ENCODE measurements at regions not wholly inside any gene's neighbourhood (a gene's known extent, or its start where the extent isn't known, plus 50 kb on each side); places are given as distances from the start of the nearest gene placed in this dataset.

- intact Hi-C loops (cut with micrococcal nuclease) = no loop called here
- no CpG with 5 or more reads among the region's 4 CpGs for WGBS, 2 experiments (ENCODE audit: extremely low coverage in 2 of 2, insufficient read length in 1 of 2)
- ChIA-PET POLR2A (ENCODE audit: unreplicated experiment) (interaction anchor here (0.7 kb wide), 1 partner anchor 27 kb away, joined by 3 read pairs; no protein-coding TSS in a partner anchor), CTCF (interaction anchor here (0.6 kb wide), 2 partner anchors 26 to 586 kb away, joined by 3 read pairs; no protein-coding TSS in a partner anchor)
- H3K4ac ChIP-seq (ENCODE audit: low read depth, low read length) = no peak overlapping the region
- H3K18ac ChIP-seq (ENCODE audit: low read depth, low read length) = no peak overlapping the region
- H3K23ac ChIP-seq (ENCODE audit: low read depth, low read length) = no peak overlapping the region
- no peak overlapping the region for H3K4me3 ChIP-seq (ENCODE audit: insufficient read depth, low read depth, low read length)
- in situ Hi-C loops (cut with MboI; ENCODE audit: low sequenced_read_pairs) = no loop called here
- no peaks in the 10 kb centered on the region for H4K20me1 ChIP-seq (ENCODE audit: insufficient read depth, low read length)
- no peak for ATAC-seq (ENCODE audit: low read depth)
- H3K9me3 ChIP-seq (ENCODE audit: control insufficient read depth, insufficient read depth, low read length) = peaks cover 5% of the 10 kb centered on the region; the same call in 1 of the 2 replicates
- DNase-seq = no peak
- H3K4me2 ChIP-seq (ENCODE audit: low read depth, low read length) = no peak overlapping the region
- no peak overlapping the region for H2BK20ac ChIP-seq (ENCODE audit: low read depth, low read length)
- H2AK9ac ChIP-seq (replicated peaks; ENCODE audit: low read depth, low read length, poor library complexity) = no peak overlapping the region
- BruUV-seq (replicated peaks) = no TSS peak
- no peak overlapping the region for H3K14ac ChIP-seq (replicated peaks; ENCODE audit: low read depth, low read length)
- H3K9ac ChIP-seq (ENCODE audit: low read depth, low read length) = no peak overlapping the region
- no peaks in the 10 kb centered on the region for H3K36me3 ChIP-seq (ENCODE audit: control insufficient read depth, insufficient read depth, low read length)
- H3K79me1 ChIP-seq (ENCODE audit: low read depth in 1 of 2, low read length in 2 of 2) = no peaks in the 10 kb centered on the region
- H4K5ac ChIP-seq (ENCODE audit: low read depth, low read length) = no peak overlapping the region
- no peak overlapping the region for H4K91ac ChIP-seq (ENCODE audit: insufficient read depth, low read depth, low read length)
- peaks cover under 1% of the 10 kb centered on the region for H3K27me3 ChIP-seq (ENCODE audit: control insufficient read depth, insufficient read depth, low read length)
- no peak overlapping the region for H4K8ac ChIP-seq (ENCODE audit: low read depth in 2 of 2, low read length in 2 of 2)
- dilution Hi-C loops (cut with HindIII; ENCODE audit: low sequenced_read_pairs, unreplicated experiment) = no loop called here
- H2BK15ac ChIP-seq (ENCODE audit: low read depth, low read length) = no peak overlapping the region
- no peak overlapping the region for H3K27ac ChIP-seq (ENCODE audit: insufficient read depth, low read length)
- no peak overlapping the region for H2BK120ac ChIP-seq (ENCODE audit: low read depth, low read length)
- H3K9me1 ChIP-seq (ENCODE audit: insufficient read depth, low read length) = no peaks in the 10 kb centered on the region
- H2BK5ac ChIP-seq (ENCODE audit: low read depth, low read length, poor library complexity, severe bottlenecking) = no peak overlapping the region
- H3K56ac ChIP-seq (ENCODE audit: extremely low read depth, insufficient read depth, low read length) = no peak overlapping the region
- no peaks in the 10 kb centered on the region for H3K4me1 ChIP-seq (ENCODE audit: control insufficient read depth, insufficient read depth, low read length)
- TF ChIP-seq MAZ (IDR thresholded peaks at IDR 0.05; ENCODE audit: borderline replicate concordance, low read depth, low read length) (no peak), RAD21 (IDR thresholded peaks at IDR 0.05; ENCODE audit: low read length) (no peak), NFE2L2 (IDR thresholded peaks at IDR 0.05; ENCODE audit: low read depth, low read length) (0 out of 2 replicates have a peak, but pooled peaks have one; percentile 30), CTCF (conservative IDR thresholded peaks at IDR 0.05; ENCODE audit: low read depth, low read length) (no peak)
- no peak overlapping the region for H2AFZ ChIP-seq (replicated peaks; ENCODE audit: low read length, poor library complexity)
- H2AK5ac ChIP-seq (ENCODE audit: low read depth, low read length) = no peak overlapping the region
Observed at GRCh38 chr14:71834284-71835204, 97.7 kb upstream of the RGS6 start.
